UCSD-AML1 (cell line): ENCODE measurements at regions not wholly inside any gene's neighbourhood (a gene's known extent, or its start where the extent isn't known, plus 50 kb on each side); places are given as distances from the start of the nearest gene placed in this dataset.
"Not testable (repeated sequence)": the region's sequence is repeated elsewhere in the genome, so short reads cannot be mapped to it uniquely, and the experiment has no call there.

ENCODE experiments used
- DNase-seq: peaks from one replicate; lab custom pipeline; 2025; ENCODE audit not compliant: unreplicated experiment; lab: John Stamatoyannopoulos, UW

GRCh38 chr9:84501587-84501986 lies 161.0 kb upstream of the SLC28A3 start:
- DNase-seq = no peak

GRCh38 chr9:84502066-84502465 lies 161.5 kb upstream of the SLC28A3 start:
- DNase-seq = no peak

- DNase-seq = no peak
Measured at GRCh38 chr9:84504360-84504759, 163.8 kb upstream of the SLC28A3 start.

- DNase-seq = no peak
Measured at GRCh38 chr9:84511651-84512050, 157.9 kb upstream of the NTRK2 start.

GRCh38 chr9:84512493-84512892 lies 157.0 kb upstream of the NTRK2 start:
- no peak for DNase-seq

GRCh38 chr9:84513473-84513872 lies 156.1 kb upstream of the NTRK2 start:
- no peak for DNase-seq

GRCh38 chr9:84513979-84514378 lies 155.6 kb upstream of the NTRK2 start:
- no peak for DNase-seq

- no peak for DNase-seq
Measured at GRCh38 chr9:84514421-84514820, 155.1 kb upstream of the NTRK2 start.

GRCh38 chr9:84517026-84517425 lies 152.5 kb upstream of the NTRK2 start:
- no peak for DNase-seq

- no peak for DNase-seq
Measured at GRCh38 chr9:84519413-84519812, 150.1 kb upstream of the NTRK2 start.

GRCh38 chr9:84521208-84521607 lies 148.3 kb upstream of the NTRK2 start:
- DNase-seq = no peak

- not testable (repeated sequence) for DNase-seq
Measured at GRCh38 chr9:84526211-84526610, 143.3 kb upstream of the NTRK2 start.

- DNase-seq = not testable (repeated sequence)
Measured at GRCh38 chr9:84527060-84527720, 142.3 kb upstream of the NTRK2 start.

- DNase-seq = not testable (repeated sequence)
Measured at GRCh38 chr9:84535973-84536372, 133.6 kb upstream of the NTRK2 start.

- DNase-seq = no peak
Measured at GRCh38 chr9:84538879-84539278, 130.7 kb upstream of the NTRK2 start.

GRCh38 chr9:84542554-84542953 lies 127.0 kb upstream of the NTRK2 start:
- no peak for DNase-seq

GRCh38 chr9:84554069-84554664 lies 115.4 kb upstream of the NTRK2 start:
- DNase-seq = no peak

GRCh38 chr9:84556556-84556955 lies 113.0 kb upstream of the NTRK2 start:
- DNase-seq = no peak

- DNase-seq = no peak
Measured at GRCh38 chr9:84557751-84558150, 111.8 kb upstream of the NTRK2 start.

- no peak for DNase-seq
Measured at GRCh38 chr9:84563691-84564090, 105.8 kb upstream of the NTRK2 start.

- DNase-seq = no peak
Measured at GRCh38 chr9:84567805-84568204, 101.7 kb upstream of the NTRK2 start.

GRCh38 chr9:84570482-84571154 lies 98.9 kb upstream of the NTRK2 start:
- DNase-seq = no peak
